PFSK-1 (cell line): ENCODE measurements at regions not wholly inside any gene's neighbourhood (a gene's known extent, or its start where the extent isn't known, plus 50 kb on each side); places are given as distances from the start of the nearest gene placed in this dataset.

Experiments
- FOXP2 ChIP-seq: optimal IDR thresholded peaks from 2 replicates; pipeline ENCODE3; 2011; ENCODE audit warnings: borderline replicate concordance, control low read depth, inconsistent platforms; ENCODE audit not compliant: insufficient read depth; ENCODE audit errors: extremely low read length, extremely low read depth
- POLR2AphosphoS5 ChIP-seq: IDR thresholded peaks from 2 replicates; pipeline ENCODE4 v1.6.1; 2012; ENCODE audit warnings: low read depth, mild to moderate bottlenecking, control low read depth, low read length, moderate library complexity
- SIN3A ChIP-seq: IDR thresholded peaks from 2 replicates; pipeline ENCODE4 v1.6.1; 2012; ENCODE audit warnings: mild to moderate bottlenecking, low read length, moderate library complexity, borderline replicate concordance; ENCODE audit not compliant: insufficient read depth
- TAF1 ChIP-seq: IDR thresholded peaks from 2 replicates; pipeline ENCODE4 v1.6.1; 2012; ENCODE audit warnings: low read length, control low read depth, borderline replicate concordance; ENCODE audit not compliant: insufficient read depth
- TF ChIP-seq, protein P1 (sequence below), 2 experiments: IDR thresholded peaks; 2 replicates each; pipeline versions ENCODE4 v1.6.1 to v1.8.0; 2011 to 2012; ENCODE audit warnings: low read depth in 2 of 2, low read length in 2 of 2, control low read depth in 1 of 2, inconsistent platforms in 1 of 2, mild to moderate bottlenecking in 1 of 2, moderate library complexity in 1 of 2; ENCODE audit not compliant: insufficient read depth in 1 of 2

DNA sequence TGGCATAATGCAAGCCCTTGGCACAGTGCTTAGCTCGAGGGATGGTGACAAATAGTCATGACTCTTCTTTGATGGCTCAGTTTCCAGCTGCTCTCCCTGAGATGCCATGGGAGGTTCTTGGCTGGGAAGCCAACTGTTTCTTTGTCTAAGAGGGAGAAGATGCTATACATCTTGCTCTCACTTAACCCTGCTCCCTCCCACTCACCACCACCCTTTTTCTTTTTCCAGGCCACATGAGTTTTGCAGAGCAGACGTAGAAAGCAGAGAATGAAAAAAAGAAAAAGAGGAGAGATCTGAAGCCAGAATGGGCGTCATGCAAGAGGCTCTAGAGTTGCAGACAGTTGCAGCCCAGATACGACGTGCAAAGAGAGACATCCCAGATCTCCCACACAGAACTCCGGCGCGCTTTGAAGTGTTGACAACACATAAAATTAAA lies 160.5 kb downstream of the FGF18 start:
- TF ChIP-seq, protein P1, sequence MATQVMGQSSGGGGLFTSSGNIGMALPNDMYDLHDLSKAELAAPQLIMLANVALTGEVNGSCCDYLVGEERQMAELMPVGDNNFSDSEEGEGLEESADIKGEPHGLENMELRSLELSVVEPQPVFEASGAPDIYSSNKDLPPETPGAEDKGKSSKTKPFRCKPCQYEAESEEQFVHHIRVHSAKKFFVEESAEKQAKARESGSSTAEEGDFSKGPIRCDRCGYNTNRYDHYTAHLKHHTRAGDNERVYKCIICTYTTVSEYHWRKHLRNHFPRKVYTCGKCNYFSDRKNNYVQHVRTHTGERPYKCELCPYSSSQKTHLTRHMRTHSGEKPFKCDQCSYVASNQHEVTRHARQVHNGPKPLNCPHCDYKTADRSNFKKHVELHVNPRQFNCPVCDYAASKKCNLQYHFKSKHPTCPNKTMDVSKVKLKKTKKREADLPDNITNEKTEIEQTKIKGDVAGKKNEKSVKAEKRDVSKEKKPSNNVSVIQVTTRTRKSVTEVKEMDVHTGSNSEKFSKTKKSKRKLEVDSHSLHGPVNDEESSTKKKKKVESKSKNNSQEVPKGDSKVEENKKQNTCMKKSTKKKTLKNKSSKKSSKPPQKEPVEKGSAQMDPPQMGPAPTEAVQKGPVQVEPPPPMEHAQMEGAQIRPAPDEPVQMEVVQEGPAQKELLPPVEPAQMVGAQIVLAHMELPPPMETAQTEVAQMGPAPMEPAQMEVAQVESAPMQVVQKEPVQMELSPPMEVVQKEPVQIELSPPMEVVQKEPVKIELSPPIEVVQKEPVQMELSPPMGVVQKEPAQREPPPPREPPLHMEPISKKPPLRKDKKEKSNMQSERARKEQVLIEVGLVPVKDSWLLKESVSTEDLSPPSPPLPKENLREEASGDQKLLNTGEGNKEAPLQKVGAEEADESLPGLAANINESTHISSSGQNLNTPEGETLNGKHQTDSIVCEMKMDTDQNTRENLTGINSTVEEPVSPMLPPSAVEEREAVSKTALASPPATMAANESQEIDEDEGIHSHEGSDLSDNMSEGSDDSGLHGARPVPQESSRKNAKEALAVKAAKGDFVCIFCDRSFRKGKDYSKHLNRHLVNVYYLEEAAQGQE (IDR thresholded peaks at IDR 0.05; ENCODE audit: insufficient read depth in 1 of 2, low read depth in 2 of 2, low read length in 2 of 2), result no peak
- no peak for TF ChIP-seq SIN3A
- no peak for TF ChIP-seq TAF1
- no peak for TF ChIP-seq POLR2AphosphoS5
- TF ChIP-seq FOXP2, result no peak

DNA sequence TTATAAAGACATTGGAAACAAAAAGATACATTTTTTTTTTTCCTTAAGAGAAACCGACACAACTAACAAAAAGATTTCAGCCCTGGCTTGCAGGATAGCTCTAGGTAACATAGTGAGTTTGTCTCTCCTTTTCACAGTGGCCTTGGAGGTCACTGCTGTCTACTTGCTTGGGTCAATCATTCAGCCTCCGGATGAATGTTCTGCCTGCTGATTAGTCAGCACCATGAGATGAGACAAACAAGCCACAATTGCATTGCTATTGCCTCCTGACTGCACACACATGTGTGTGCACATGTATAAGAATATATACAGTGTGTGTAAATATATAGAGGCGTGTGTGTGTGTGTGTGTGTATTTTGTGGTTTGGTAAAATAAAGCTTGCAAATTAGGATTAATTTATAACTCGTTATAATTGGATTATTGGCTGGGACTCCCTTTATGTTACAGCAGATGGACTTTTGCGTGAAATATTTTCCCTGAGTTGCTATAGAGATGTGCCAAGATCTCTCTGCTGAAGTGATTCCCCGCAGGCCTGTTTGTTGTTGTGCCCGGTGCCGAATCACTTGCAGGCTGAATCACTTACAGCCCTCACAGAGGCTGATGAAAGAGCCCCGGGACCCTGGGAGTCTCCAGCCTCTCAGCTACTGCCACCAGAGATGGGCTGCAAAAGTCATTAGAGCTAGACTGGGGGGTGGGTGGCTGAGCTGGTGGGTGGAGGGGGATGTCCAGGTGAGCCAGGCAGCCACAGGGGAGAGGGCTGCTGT lies 161.2 kb downstream of the FGF18 start:
- TF ChIP-seq TAF1 (no peak), SIN3A (no peak), FOXP2 (no peak), POLR2AphosphoS5 (no peak)
- TF ChIP-seq, protein P1 (IDR thresholded peaks at IDR 0.05; ENCODE audit: insufficient read depth in 1 of 2, low read depth in 2 of 2, low read length in 2 of 2), result no peak

- no peak for TF ChIP-seq SIN3A
- no peak for TF ChIP-seq TAF1
- no peak for TF ChIP-seq POLR2AphosphoS5
- TF ChIP-seq, protein P1 (IDR thresholded peaks at IDR 0.05; ENCODE audit: insufficient read depth in 1 of 2, low read depth in 2 of 2, low read length in 2 of 2), result no peak
- TF ChIP-seq FOXP2, result no peak
These were observed 162.3 kb downstream of the FGF18 start for GRCh38 chr5:171581781-171582180.

GRCh38 chr5:171582849-171583248 lies 163.4 kb downstream of the FGF18 start:
- no peak for TF ChIP-seq TAF1
- TF ChIP-seq SIN3A, result no peak
- TF ChIP-seq POLR2AphosphoS5, result no peak
- TF ChIP-seq, protein P1 (IDR thresholded peaks at IDR 0.05; ENCODE audit: insufficient read depth in 1 of 2, low read depth in 2 of 2, low read length in 2 of 2), result no peak
- TF ChIP-seq FOXP2, result no peak

DNA sequence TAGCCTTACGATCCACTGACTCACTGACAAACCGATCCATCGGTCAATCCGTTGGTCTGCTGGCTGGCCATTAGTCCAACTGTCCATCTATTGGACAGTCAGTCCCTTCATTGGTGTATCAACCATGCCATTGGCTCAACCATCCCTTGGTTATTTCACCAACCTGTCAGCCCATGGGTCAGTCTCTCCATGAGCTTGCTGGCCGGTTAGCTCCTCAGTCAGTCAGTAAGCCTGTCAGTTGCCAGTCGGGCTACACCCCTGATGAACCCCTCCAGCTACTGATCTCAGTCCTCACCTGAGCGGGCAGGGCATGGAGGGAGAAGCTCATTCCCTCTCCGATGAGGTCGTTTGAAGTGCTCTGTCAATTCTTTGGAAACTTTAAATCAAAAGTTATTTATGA lies 166.5 kb downstream of the FGF18 start:
- TF ChIP-seq FOXP2 (no peak), POLR2AphosphoS5 (no peak)

DNA sequence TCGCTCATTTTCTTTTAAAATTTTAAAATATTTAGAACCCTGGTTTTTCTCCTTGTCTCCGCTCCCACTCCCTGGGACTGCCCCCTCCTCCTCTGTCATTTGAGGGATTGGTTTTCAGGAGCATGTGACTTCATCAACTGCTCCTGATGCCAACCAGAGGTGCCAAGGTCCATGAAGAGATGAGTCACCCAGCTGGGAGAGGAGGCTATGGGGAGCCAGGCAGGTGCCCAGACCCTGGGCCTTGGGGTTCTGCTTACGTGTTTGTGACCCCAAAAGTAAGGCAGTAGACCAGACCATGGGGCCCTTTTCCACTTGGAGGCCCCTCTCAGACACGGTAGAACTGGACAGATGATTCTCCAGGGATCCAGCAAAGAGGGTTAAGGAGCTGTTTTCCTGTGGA lies 167.0 kb downstream of the FGF18 start:
- TF ChIP-seq, protein P1 (IDR thresholded peaks at IDR 0.05; ENCODE audit: insufficient read depth in 1 of 2, low read depth in 2 of 2, low read length in 2 of 2), result no peak
- TF ChIP-seq TAF1 (no peak), FOXP2 (no peak), SIN3A (no peak), POLR2AphosphoS5 (no peak)
